RWPE2 (cell line): ENCODE measurements at regions not wholly inside any gene's neighbourhood (a gene's known extent, or its start where the extent isn't known, plus 50 kb on each side); places are given as distances from the start of the nearest gene placed in this dataset.

Experiments used
- ATAC-seq: fragments of 200-7000 bp; cut with Tn5 transposase; 3 replicates; pipeline ENCODE4 v1.9.1; 2021; ENCODE audit warnings: low read depth
- DNase-seq: peaks from one replicate; pipeline ENCODE4 v3.0.0-alpha.2; 2020; ENCODE audit warnings: low spot score
- H3K27ac ChIP-seq: fragments of 450-650 bp; 2 replicates; pipeline ENCODE4 v1.5.1; 2017; ENCODE audit warnings: mild to moderate bottlenecking; ENCODE audit not compliant: poor library complexity, severe bottlenecking
- H3K27me3 ChIP-seq: fragments of 250-450 bp; sonication (Bioruptor Pico); 2 replicates; pipeline ENCODE4 v1.5.1; 2021; ENCODE audit warnings: mild to moderate bottlenecking, moderate library complexity; ENCODE audit not compliant: insufficient read depth, poor library complexity, severe bottlenecking
- H3K36me3 ChIP-seq: fragments of 250-450 bp; sonication (Bioruptor Pico); 2 replicates; pipeline ENCODE4 v1.5.1; 2020; ENCODE audit warnings: low read depth, mild to moderate bottlenecking, moderate library complexity
- H3K4me1 ChIP-seq: fragments of 250-450 bp; sonication (Bioruptor Pico); 2 replicates; pipeline ENCODE4 v1.5.1; 2021; ENCODE audit warnings: mild to moderate bottlenecking, moderate library complexity; ENCODE audit not compliant: insufficient read depth, poor library complexity, severe bottlenecking
- H3K4me3 ChIP-seq: fragments of 250-450 bp; sonication (Bioruptor Pico); 2 replicates; pipeline ENCODE4 v1.5.1; 2021; ENCODE audit warnings: mild to moderate bottlenecking, moderate library complexity; ENCODE audit not compliant: severe bottlenecking
- H3K9me3 ChIP-seq: fragments of 250-450 bp; sonication (Bioruptor Pico); 2 replicates; pipeline ENCODE4 v1.5.1; 2021; ENCODE audit warnings: mild to moderate bottlenecking, moderate library complexity; ENCODE audit not compliant: severe bottlenecking
- CTCF ChIP-seq: fragments of 450-650 bp; IDR thresholded peaks from one replicate; pipeline ENCODE4 v1.5.1; 2017; ENCODE audit warnings: mild to moderate bottlenecking, moderate library complexity; ENCODE audit not compliant: poor library complexity, severe bottlenecking

DNA sequence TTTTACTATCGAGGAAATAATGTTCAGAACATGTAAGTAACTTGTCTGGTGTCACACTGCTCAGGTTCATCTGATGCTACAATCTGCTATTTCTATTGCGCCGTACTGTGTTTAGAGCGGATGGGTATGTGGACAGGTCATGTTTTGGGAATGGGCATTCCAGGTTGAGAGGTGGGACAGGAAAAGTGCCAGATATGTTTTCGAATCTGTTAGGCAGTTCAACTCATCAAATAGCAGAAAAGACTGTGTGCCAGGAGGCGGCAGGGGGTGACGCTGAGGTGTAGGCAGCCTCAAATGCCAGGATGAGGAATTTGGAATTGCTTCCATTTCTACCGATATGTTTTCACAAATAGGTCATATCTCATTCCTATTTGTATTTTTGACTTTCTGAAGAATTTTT is 123.8 kb downstream of the HRH4 start:
- ATAC-seq (no peak), DNase-seq (no peak)
- no peaks in the 10 kb centered on the region for H3K4me1 ChIP-seq
- H3K9me3 ChIP-seq, result no peaks in the 10 kb centered on the region
- no peak overlapping the region for H3K4me3 ChIP-seq
- no peaks in the 10 kb centered on the region for H3K36me3 ChIP-seq
- H3K27me3 ChIP-seq, result peaks cover 3% of the 10 kb centered on the region
- TF ChIP-seq CTCF, result no peak
- no peak overlapping the region for H3K27ac ChIP-seq

DNA sequence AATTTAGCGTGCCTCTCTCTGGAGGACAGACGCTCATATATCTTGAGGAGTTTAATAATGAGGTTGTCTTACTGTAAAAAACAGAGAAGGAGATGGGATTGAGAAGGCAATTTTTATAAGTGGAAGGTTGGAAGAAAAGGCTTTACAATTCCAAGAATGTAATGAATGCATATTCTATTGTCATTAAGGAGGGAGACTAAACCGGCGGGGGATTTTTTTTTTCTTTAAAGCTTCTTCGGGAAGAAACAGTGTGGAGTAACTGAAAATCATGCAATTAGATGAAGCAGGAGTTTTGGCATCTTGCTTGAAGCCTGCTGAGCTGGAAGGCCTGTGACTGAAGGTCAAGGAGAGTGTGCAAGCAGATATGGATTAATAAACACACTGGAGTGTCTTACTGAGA is 124.4 kb downstream of the HRH4 start:
- ATAC-seq (no peak), DNase-seq (no peak)
- H3K27me3 ChIP-seq, result peaks cover 3% of the 10 kb centered on the region
- H3K9me3 ChIP-seq, result no peaks in the 10 kb centered on the region
- H3K4me1 ChIP-seq, result no peaks in the 10 kb centered on the region
- H3K36me3 ChIP-seq, result no peaks in the 10 kb centered on the region
- no peak for TF ChIP-seq CTCF
- H3K27ac ChIP-seq, result no peak overlapping the region
- H3K4me3 ChIP-seq, result no peak overlapping the region

- Histone ChIP-seq H3K27ac (no peak overlapping the region), H3K27me3 (no peaks in the 10 kb centered on the region), H3K36me3 (no peaks in the 10 kb centered on the region), H3K4me1 (no peaks in the 10 kb centered on the region), H3K9me3 (no peaks in the 10 kb centered on the region), H3K4me3 (no peak overlapping the region)
- DNase-seq (no peak), ATAC-seq (no peak)
- no peak for TF ChIP-seq CTCF
Observed at GRCh38 chr18:24585996-24586566, 125.6 kb downstream of the HRH4 start.

DNA sequence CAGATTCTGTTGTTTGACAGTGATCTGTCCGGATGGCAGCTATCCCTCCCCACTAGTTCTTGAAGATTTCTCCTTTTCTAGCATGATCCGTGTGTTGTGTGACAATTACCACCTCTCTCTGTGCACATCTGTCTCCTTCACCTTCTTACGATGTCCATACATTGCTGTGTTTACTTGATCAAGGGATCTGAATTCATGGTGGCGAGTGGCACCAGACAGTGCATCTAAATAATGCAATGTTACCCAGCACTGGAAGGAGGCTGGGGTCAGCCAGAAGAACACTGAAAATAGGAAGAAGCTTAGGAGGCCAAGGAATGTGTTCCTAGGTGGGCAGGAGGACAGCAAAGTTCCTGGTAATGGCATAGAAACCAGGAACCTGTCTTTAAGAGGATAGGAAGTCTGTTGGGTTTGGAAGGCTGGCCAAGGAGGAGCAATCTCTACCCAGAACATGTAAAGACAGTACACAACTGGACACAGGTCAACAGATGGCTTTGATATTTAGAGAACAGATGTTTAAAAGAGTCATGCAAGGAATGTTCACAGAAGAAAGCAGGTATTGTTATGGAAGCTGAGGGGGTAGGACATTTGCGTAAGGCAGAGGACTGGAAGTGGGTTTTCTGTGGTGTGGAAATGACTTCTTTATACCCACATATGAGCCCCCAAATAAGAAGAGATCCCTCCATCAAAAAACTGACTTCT is 126.4 kb downstream of the HRH4 start:
- Histone ChIP-seq H3K27ac (no peak overlapping the region), H3K27me3 (no peaks in the 10 kb centered on the region), H3K4me1 (no peaks in the 10 kb centered on the region), H3K36me3 (no peaks in the 10 kb centered on the region), H3K9me3 (no peaks in the 10 kb centered on the region), H3K4me3 (no peak overlapping the region)
- ATAC-seq, result no peak
- no peak for TF ChIP-seq CTCF
- no peak for DNase-seq

GRCh38 chr18:24588440-24588839 is 128.0 kb downstream of the HRH4 start:
- Histone ChIP-seq H3K27ac (no peak overlapping the region), H3K4me1 (no peaks in the 10 kb centered on the region), H3K36me3 (no peaks in the 10 kb centered on the region), H3K4me3 (no peak overlapping the region), H3K9me3 (no peaks in the 10 kb centered on the region), H3K27me3 (no peaks in the 10 kb centered on the region)
- TF ChIP-seq CTCF, result no peak
- no peak for ATAC-seq
- DNase-seq, result no peak
